Heart right ventricle (tissue), 16 donors: ENCODE measurements at regions not wholly inside any gene's neighbourhood (a gene's known extent, or its start where the extent isn't known, plus 50 kb on each side); places are given as distances from the start of the nearest gene placed in this dataset.

Source experiments
- ATAC-seq, 8 donors: fragments of 200-7000 bp; cut with Tn5 transposase; one replicate each; pipeline ENCODE4 v1.9.1; 2020; ENCODE audit warnings: mild to moderate bottlenecking in 8 of 8, moderate library complexity in 8 of 8, moderate number of reproducible peaks in 1 of 8
- DNase-seq, 2 donors: peaks; one replicate each; pipeline ENCODE4 v3.0.0-alpha.2; 2020
- H3K27ac ChIP-seq, 10 donors: fragments of 200-600 bp; sonication (generic) in 2 of 10; one replicate each; pipeline versions ENCODE4 v1.5.0 to v1.8.0; 2020 to 2022; ENCODE audit warnings: mild to moderate bottlenecking in 3 of 10
- H3K27me3 ChIP-seq, 7 donors: fragments of 200-600 bp; one replicate each; pipeline ENCODE4 v1.8.0; 2021 to 2022; ENCODE audit warnings: mild to moderate bottlenecking in 2 of 7
- H3K36me3 ChIP-seq, 9 donors: fragments of 200-600 bp; sonication (generic) in 1 of 9; one replicate each; pipeline versions ENCODE4 v1.5.0 to v1.8.0; 2020 to 2022; ENCODE audit warnings: mild to moderate bottlenecking in 2 of 9
- H3K4me1 ChIP-seq, 9 donors: fragments of 200-600 bp; sonication (generic) in 1 of 9; one replicate each; pipeline versions ENCODE4 v1.5.0 to v1.8.0; 2020 to 2022; ENCODE audit warnings: mild to moderate bottlenecking in 4 of 9
- H3K4me3 ChIP-seq, 10 donors: fragments of 200-600 bp; sonication (generic) in 2 of 10; one replicate each; pipeline versions ENCODE4 v1.5.0 to v1.8.0; 2020 to 2022; ENCODE audit warnings: mild to moderate bottlenecking in 7 of 10, moderate library complexity in 2 of 10
- H3K9me3 ChIP-seq, 11 donors: fragments of 200-600 bp in 10 of 11; sonication (generic) in 2 of 11; one replicate each; pipeline versions ENCODE4 v1.5.0 to v1.8.0; 2013 to 2022; ENCODE audit warnings: mild to moderate bottlenecking in 2 of 11, control low read depth in 1 of 11, moderate library complexity in 1 of 11
- CTCF ChIP-seq, 9 donors: fragments of 200-600 bp; sonication (generic) in 2 of 9; IDR thresholded peaks; one replicate each; pipeline versions ENCODE4 v1.5.0 to v1.8.0; 2021 to 2022; ENCODE audit warnings: antibody characterized with exemption in 9 of 9, mild to moderate bottlenecking in 5 of 9, moderate library complexity in 1 of 9
- WGBS, 2 donors: extraction: QIAGEN DNeasy Blood & Tissue Kit; methylation state at CpG; one replicate each; pipeline ENCODE4 v1.1.7; 2013; ENCODE audit warnings: inconsistent platforms in 1 of 2; 5-methylcytosine and 5-hydroxymethylcytosine counted together
- intact Hi-C, 10 donors: fragments of 100-400 bp; cut with DNase I; formaldehyde crosslinking; loops; one replicate each; pipeline versions ENCODE4 v1.11.1 to v1.14.2; 2022
- donor health status: Arrhythmogenic right ventricular cardiomyopathy.
- donor health status: ischemic (EF 13 %, LVEDD 7.1; RV severe dilation, severe dysfunction).
- donor health status: healthy with polysubstance abuse.
- donor health status: DM: no; HTN: yes; CAD: no.
- donor health status: DM: no; HTN: no; CAD: no.
- donor health status: ischemic (EF 25% LVEDD 6.9; RV normal size, moderate dysfunction).
- donor health status: ischemic (EF 25% LVEDD 5.7; RV mildly dilated, moderate dysfunction).
- donor health status: healthy.
- donor health status: DM: yes; HTN: yes; CAD: no.
- donor health status: Ischemic cardiomyopathy.
- donor health status: ischemic (EF 35%, LVEDD 5.7; RV mildly dilated, moderate dysfunction).
- donor health status: nonischemic (EF 11% LVEDD 7.7; RV severe dilation, severe dysfunction).
- donor health status: DM: yes; HTN: yes; CAD: no.
- donor health status: PGD.
- donor health status: ischemic (EF 29% LVEDD 5.4; RV normal size, mild dysfunction).
- donor health status: nonischemic (EF 23%, LVEDD 6.1; RV moderate dilation, normal function).

- no peaks in the 10 kb centered on the region for H3K4me1 ChIP-seq
- ATAC-seq (no peak), DNase-seq (no peak)
- TF ChIP-seq CTCF (IDR thresholded peaks at IDR 0.05): no peak
- WGBS, 2 donors: 65 to 67% methylated on average over 2 of the region's 2 CpGs
- H3K36me3 ChIP-seq: no peaks in the 10 kb centered on the region
- no peak overlapping the region for H3K27ac ChIP-seq
- H3K27me3 ChIP-seq: peaks cover 0 to 55% (median 30%) of the 10 kb centered on the region in 7 donors
- no peaks in the 10 kb centered on the region for H3K9me3 ChIP-seq
- intact Hi-C loops: no loop called here
- H3K4me3 ChIP-seq: no peak overlapping the region
Observed at GRCh38 chr22:47846206-47846605, 1083.8 kb downstream of the TBC1D22A start.

GRCh38 chr22:47842119-47842518 is 1079.7 kb downstream of the TBC1D22A start:
- H3K36me3 ChIP-seq: no peaks in the 10 kb centered on the region
- ATAC-seq (no peak), DNase-seq (no peak)
- peaks cover 0 to 5% (median 0%) of the 10 kb centered on the region in 11 donors for H3K9me3 ChIP-seq
- no peaks in the 10 kb centered on the region for H3K4me1 ChIP-seq
- intact Hi-C loops: no loop called here
- TF ChIP-seq CTCF (IDR thresholded peaks at IDR 0.05): no peak
- 67 to 73% methylated on average over 10 of the region's 10 CpGs for WGBS, 2 donors
- no peak overlapping the region for H3K4me3 ChIP-seq
- peaks cover 0 to 57% (median 35%) of the 10 kb centered on the region in 7 donors for H3K27me3 ChIP-seq
- no peak overlapping the region for H3K27ac ChIP-seq

GRCh38 chr22:47841156-47841555 is 1078.7 kb downstream of the TBC1D22A start:
- Histone ChIP-seq H3K4me1 (no peaks in the 10 kb centered on the region), H3K27me3 (peaks cover 0 to 50% (median 35%) of the 10 kb centered on the region in 7 donors), H3K27ac (no peak overlapping the region), H3K9me3 (peaks cover 0 to 5% (median 0%) of the 10 kb centered on the region in 11 donors), H3K4me3 (no peak overlapping the region), H3K36me3 (no peaks in the 10 kb centered on the region)
- TF ChIP-seq CTCF (IDR thresholded peaks at IDR 0.05): no peak
- WGBS, 2 donors: 35 to 41% methylated on average over 3 of the region's 3 CpGs
- ATAC-seq (no peak), DNase-seq (no peak)
- intact Hi-C loops: no loop called here

- intact Hi-C loops: no loop called here
- H3K4me1 ChIP-seq: no peaks in the 10 kb centered on the region
- WGBS, 2 donors: 69 to 75% methylated on average over 13 of the region's 13 CpGs
- peaks cover 0 to 5% (median 0%) of the 10 kb centered on the region in 11 donors for H3K9me3 ChIP-seq
- TF ChIP-seq CTCF (IDR thresholded peaks at IDR 0.05): no peak
- no peak overlapping the region for H3K27ac ChIP-seq
- no peaks in the 10 kb centered on the region for H3K36me3 ChIP-seq
- peaks cover 0 to 49% (median 35%) of the 10 kb centered on the region in 7 donors for H3K27me3 ChIP-seq
- ATAC-seq (no peak), DNase-seq (no peak)
- H3K4me3 ChIP-seq: no peak overlapping the region
Observed at GRCh38 chr22:47839595-47840227, 1077.3 kb downstream of the TBC1D22A start.
